Psoas muscle (tissue), 7 donors: ENCODE measurements at regions not wholly inside any gene's neighbourhood (a gene's known extent, or its start where the extent isn't known, plus 50 kb on each side); places are given as distances from the start of the nearest gene placed in this dataset.

ENCODE experiments used
- ATAC-seq, 4 donors: fragments of 200-7000 bp; cut with Tn5 transposase; one replicate each; pipeline ENCODE4 v1.9.1; 2020; ENCODE audit warnings: moderate library complexity in 3 of 4, mild to moderate bottlenecking in 2 of 4
- DNase-seq, 2 donors: peaks; one replicate each; pipeline ENCODE4 v3.0.0-alpha.2; 2020
- H3K27ac ChIP-seq: fragments of 200-600 bp; one replicate; pipeline ENCODE4 v1.8.0; 2022
- H3K27me3 ChIP-seq, 3 donors: fragments of 200-600 bp in 1 of 3; one replicate each; pipeline versions ENCODE4 v1.6.1 to v1.8.0; 2013 to 2022; ENCODE audit warnings: low read length in 2 of 3, mild to moderate bottlenecking in 2 of 3, moderate library complexity in 1 of 3; ENCODE audit not compliant: insufficient read depth in 3 of 3
- H3K36me3 ChIP-seq, 2 donors: fragments of 200-600 bp in 1 of 2; one replicate each; pipeline versions ENCODE4 v1.6.1 to v1.8.0; 2013 to 2022; ENCODE audit warnings: low read depth in 1 of 2, mild to moderate bottlenecking in 1 of 2, moderate library complexity in 1 of 2; ENCODE audit not compliant: insufficient read depth in 1 of 2
- H3K4me1 ChIP-seq: fragments of 200-600 bp; one replicate; pipeline ENCODE4 v1.8.0; 2022
- H3K4me3 ChIP-seq: fragments of 200-600 bp; one replicate; pipeline ENCODE4 v1.8.0; 2022; ENCODE audit warnings: mild to moderate bottlenecking
- H3K9me3 ChIP-seq: fragments of 200-600 bp; one replicate; pipeline ENCODE4 v1.8.0; 2022
- WGBS, 3 donors: extraction: QIAGEN DNeasy Blood & Tissue Kit; methylation state at CpG; one replicate each; pipeline versions ENCODE4 v1.1.6 to v1.1.7; 2013; 5-methylcytosine and 5-hydroxymethylcytosine counted together
- intact Hi-C, 2 donors: fragments of 100-400 bp; cut with DNase I; formaldehyde crosslinking; loops; one replicate each; pipeline versions ENCODE4 v1.11.0 to v1.14.2; 2022
- TF ChIP-seq, protein P1 (sequence below): fragments of 200-600 bp; IDR thresholded peaks from one replicate; pipeline ENCODE4 v1.8.0; 2022; ENCODE audit warnings: antibody characterized with exemption
- donor health status: healthy with polysubstance abuse.
- donor health status: DM: no; HTN: no; CAD: no; lungs with moderate emphysema.
- donor health status: Bipolar disorder and iron deficiency.
- donor health status: healthy.
- donor health status: DM: yes; HTN: yes; CAD: no.
- donor health status: DM: no; HTN: no; CAD: no.
- donor health status: DM: yes; HTN: yes; CAD: no.

DNA sequence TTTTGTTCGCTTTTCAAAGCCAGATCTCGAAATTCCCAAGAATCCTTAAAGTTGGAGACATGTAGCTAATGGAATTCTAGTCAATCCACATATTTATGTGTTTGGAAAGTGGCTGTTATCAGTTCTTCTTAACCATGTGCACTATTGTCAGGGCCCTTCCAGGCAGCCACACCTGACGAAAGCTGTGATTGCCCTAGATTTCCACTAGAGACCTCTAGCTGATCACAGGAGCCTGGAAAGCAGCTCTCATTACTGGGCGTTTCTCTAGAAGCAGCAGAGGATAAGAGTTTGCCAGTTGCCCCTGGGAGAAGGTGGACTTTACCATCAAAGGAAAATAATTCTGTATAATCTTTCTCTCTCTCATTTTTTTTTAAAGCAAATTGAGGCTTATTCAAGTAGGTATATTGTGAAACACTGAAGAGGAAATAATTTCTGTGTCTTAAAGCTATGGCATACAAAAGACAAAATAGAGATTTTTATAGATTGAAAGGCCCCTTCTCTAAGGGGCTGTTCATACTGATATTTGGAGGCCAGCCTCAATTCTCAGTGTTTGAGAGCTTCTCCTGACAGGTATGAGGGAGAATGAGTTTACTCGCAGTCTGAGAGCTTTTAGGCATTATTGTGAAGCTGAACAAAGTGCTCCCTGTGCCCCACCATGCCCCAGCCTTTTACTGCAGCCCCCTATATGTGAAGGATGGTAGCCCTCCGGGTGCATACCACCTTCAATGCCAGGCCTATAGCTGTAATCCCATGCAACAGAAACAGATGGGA, 405.4 kb upstream of the ACTBL2 start:
- Histone ChIP-seq H3K4me3 (no peak overlapping the region), H3K4me1 (no peaks in the 10 kb centered on the region), H3K9me3 (no peaks in the 10 kb centered on the region), H3K36me3 (no peaks in the 10 kb centered on the region), H3K27ac (no peak overlapping the region), H3K27me3 (no peaks in the 10 kb centered on the region)
- intact Hi-C loops, result loop anchor here (2.0 to 10.0 kb wide), 6 partner anchors 103 to 591 kb away; partner anchors contain the start of gene PLK2 (in 1 of the 2)
- DNase-seq (no peak), ATAC-seq (peak; percentile 72 to 93 (median 84))
- TF ChIP-seq, protein P1, sequence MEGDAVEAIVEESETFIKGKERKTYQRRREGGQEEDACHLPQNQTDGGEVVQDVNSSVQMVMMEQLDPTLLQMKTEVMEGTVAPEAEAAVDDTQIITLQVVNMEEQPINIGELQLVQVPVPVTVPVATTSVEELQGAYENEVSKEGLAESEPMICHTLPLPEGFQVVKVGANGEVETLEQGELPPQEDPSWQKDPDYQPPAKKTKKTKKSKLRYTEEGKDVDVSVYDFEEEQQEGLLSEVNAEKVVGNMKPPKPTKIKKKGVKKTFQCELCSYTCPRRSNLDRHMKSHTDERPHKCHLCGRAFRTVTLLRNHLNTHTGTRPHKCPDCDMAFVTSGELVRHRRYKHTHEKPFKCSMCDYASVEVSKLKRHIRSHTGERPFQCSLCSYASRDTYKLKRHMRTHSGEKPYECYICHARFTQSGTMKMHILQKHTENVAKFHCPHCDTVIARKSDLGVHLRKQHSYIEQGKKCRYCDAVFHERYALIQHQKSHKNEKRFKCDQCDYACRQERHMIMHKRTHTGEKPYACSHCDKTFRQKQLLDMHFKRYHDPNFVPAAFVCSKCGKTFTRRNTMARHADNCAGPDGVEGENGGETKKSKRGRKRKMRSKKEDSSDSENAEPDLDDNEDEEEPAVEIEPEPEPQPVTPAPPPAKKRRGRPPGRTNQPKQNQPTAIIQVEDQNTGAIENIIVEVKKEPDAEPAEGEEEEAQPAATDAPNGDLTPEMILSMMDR, result peak; percentile 76
- 37 to 45% (median 40%) methylated on average over 6 of the region's 6 CpGs for WGBS, 3 donors

GRCh38 chr5:57884346-57885102, 401.9 kb upstream of the ACTBL2 start:
- Histone ChIP-seq H3K36me3 (no peaks in the 10 kb centered on the region), H3K27me3 (no peaks in the 10 kb centered on the region), H3K9me3 (no peaks in the 10 kb centered on the region), H3K27ac (no peak overlapping the region), H3K4me1 (no peaks in the 10 kb centered on the region), H3K4me3 (no peak overlapping the region)
- intact Hi-C loops, result loop anchor here (5.0 to 10.0 kb wide), 4 partner anchors 100 to 587 kb away; no protein-coding TSS in a partner anchor
- DNase-seq, result no peak
- 93 to 96% (median 96%) methylated on average over 5 of the region's 5 CpGs for WGBS, 3 donors
- ATAC-seq, result no peak
- TF ChIP-seq, protein P1, result no peak

GRCh38 chr5:57880216-57880615, 397.6 kb upstream of the ACTBL2 start:
- no peak overlapping the region for H3K27ac ChIP-seq
- 14 to 28% (median 22%) methylated on average over 2 of the region's 2 CpGs for WGBS, 3 donors
- TF ChIP-seq, protein P1, result no peak

GRCh38 chr5:57878301-57878722, 395.7 kb upstream of the ACTBL2 start:
- WGBS, 3 donors, result 67 to 85% (median 81%) methylated on average over 4 of the region's 4 CpGs
- no peaks in the 10 kb centered on the region for H3K36me3 ChIP-seq
- TF ChIP-seq, protein P1, result no peak
- H3K27me3 ChIP-seq, result no peaks in the 10 kb centered on the region
- no peak for ATAC-seq
- no peaks in the 10 kb centered on the region for H3K9me3 ChIP-seq
- intact Hi-C loops, result no loop called here
- H3K27ac ChIP-seq, result no peak overlapping the region
- no peak overlapping the region for H3K4me3 ChIP-seq
- no peak for DNase-seq
- no peaks in the 10 kb centered on the region for H3K4me1 ChIP-seq

More at GRCh38 chr5:57880216-57880615, 397.6 kb upstream of the ACTBL2 start:
- H3K9me3 ChIP-seq, result no peaks in the 10 kb centered on the region
- ATAC-seq (no peak), DNase-seq (no peak)
- no peaks in the 10 kb centered on the region for H3K27me3 ChIP-seq
- no peak overlapping the region for H3K4me3 ChIP-seq
- no peaks in the 10 kb centered on the region for H3K4me1 ChIP-seq
- intact Hi-C loops, result loop anchor here in 1 of 2 donors (10.0 kb wide), 1 partner anchor 95 kb away; no protein-coding TSS in a partner anchor
- H3K36me3 ChIP-seq, result no peaks in the 10 kb centered on the region
